ENCODE measurements at regions not wholly inside any gene's neighbourhood (a gene's known extent, or its start where the extent isn't known, plus 50 kb on each side); places are given as distances from the start of the nearest gene placed in this dataset.

- no peak overlapping the region for H3K4me3 ChIP-seq
- intact Hi-C loops (cut with DNase I) = loop anchor here (10.0 kb wide), 1 partner anchor 357 kb away; the partner anchor contains the start of gene TBL1X
- WGBS = 13% methylated on average over 1 of the region's 1 CpG
- DNase-seq (ENCODE audit: low spot score) = no peak
- no peaks in the 10 kb centered on the region for H3K4me1 ChIP-seq (replicated peaks)
- no peaks in the 10 kb centered on the region for H3K36me3 ChIP-seq
- no peaks in the 10 kb centered on the region for H3K27me3 ChIP-seq (replicated peaks; ENCODE audit: insufficient read depth)
- TF ChIP-seq CTCF (IDR thresholded peaks at IDR 0.05) (no peak), POLR2A (IDR thresholded peaks at IDR 0.05) (no peak), POLR2AphosphoS5 (IDR thresholded peaks at IDR 0.05) (no peak)
- no peak overlapping the region for H3K27ac ChIP-seq
- no peaks in the 10 kb centered on the region for H3K9me3 ChIP-seq
Measured at GRCh38 chrX:9108054-9108453, 74.1 kb upstream of the FAM9B start.

GRCh38 chrX:9110808-9111207 is 76.9 kb upstream of the FAM9B start:
- intact Hi-C loops (cut with DNase I) = no loop called here
- no peak overlapping the region for H3K27ac ChIP-seq
- no peak for TF ChIP-seq POLR2AphosphoS5 (IDR thresholded peaks at IDR 0.05)
- no peak for TF ChIP-seq POLR2A (IDR thresholded peaks at IDR 0.05)
- no peak for TF ChIP-seq CTCF (IDR thresholded peaks at IDR 0.05)
- no peaks in the 10 kb centered on the region for H3K27me3 ChIP-seq (replicated peaks; ENCODE audit: insufficient read depth)
- H3K9me3 ChIP-seq = no peaks in the 10 kb centered on the region
- no peak overlapping the region for H3K4me3 ChIP-seq
- no peaks in the 10 kb centered on the region for H3K36me3 ChIP-seq
- no peak for DNase-seq (ENCODE audit: low spot score)
- no peaks in the 10 kb centered on the region for H3K4me1 ChIP-seq (replicated peaks)
- 34% methylated on average over 5 of the region's 5 CpGs for WGBS

GRCh38 chrX:9114245-9114644 is 80.3 kb upstream of the FAM9B start:
- TF ChIP-seq POLR2AphosphoS5 (IDR thresholded peaks at IDR 0.05) (no peak), POLR2A (IDR thresholded peaks at IDR 0.05) (no peak), CTCF (IDR thresholded peaks at IDR 0.05) (no peak)
- H3K4me3 ChIP-seq = no peak overlapping the region
- DNase-seq (ENCODE audit: low spot score) = no peak
- no peaks in the 10 kb centered on the region for H3K27me3 ChIP-seq (replicated peaks; ENCODE audit: insufficient read depth)
- no peaks in the 10 kb centered on the region for H3K36me3 ChIP-seq
- no peaks in the 10 kb centered on the region for H3K4me1 ChIP-seq (replicated peaks)
- intact Hi-C loops (cut with DNase I) = no loop called here
- no peaks in the 10 kb centered on the region for H3K9me3 ChIP-seq
- WGBS = 66% methylated on average over 2 of the region's 2 CpGs
- H3K27ac ChIP-seq = no peak overlapping the region

GRCh38 chrX:9117851-9118250 is 83.9 kb upstream of the FAM9B start:
- WGBS = 82% methylated on average over 1 of the region's 1 CpG
- Histone ChIP-seq H3K36me3 (no peaks in the 10 kb centered on the region), H3K27ac (no peak overlapping the region), H3K4me3 (no peak overlapping the region), H3K9me3 (no peaks in the 10 kb centered on the region), H3K4me1 (replicated peaks) (no peaks in the 10 kb centered on the region), H3K27me3 (replicated peaks; ENCODE audit: insufficient read depth) (no peaks in the 10 kb centered on the region)
- no peak for DNase-seq (ENCODE audit: low spot score)
- intact Hi-C loops (cut with DNase I) = no loop called here
- TF ChIP-seq POLR2A (IDR thresholded peaks at IDR 0.05) (no peak), CTCF (IDR thresholded peaks at IDR 0.05) (no peak), POLR2AphosphoS5 (IDR thresholded peaks at IDR 0.05) (no peak)

GRCh38 chrX:9122519-9123245 is 88.8 kb upstream of the FAM9B start:
- DNase-seq (ENCODE audit: low spot score) = no peak
- WGBS = 84% methylated on average over 6 of the region's 6 CpGs
- TF ChIP-seq POLR2AphosphoS5 (IDR thresholded peaks at IDR 0.05) = no peak
- no peak for TF ChIP-seq CTCF (IDR thresholded peaks at IDR 0.05)
- H3K4me1 ChIP-seq (replicated peaks) = no peaks in the 10 kb centered on the region
- no peaks in the 10 kb centered on the region for H3K27me3 ChIP-seq (replicated peaks; ENCODE audit: insufficient read depth)
- no peaks in the 10 kb centered on the region for H3K36me3 ChIP-seq
- no peak overlapping the region for H3K27ac ChIP-seq
- H3K4me3 ChIP-seq = no peak overlapping the region
- intact Hi-C loops (cut with DNase I) = no loop called here
- no peaks in the 10 kb centered on the region for H3K9me3 ChIP-seq
